ENCODE measurements at regions not wholly inside any gene's neighbourhood (a gene's known extent, or its start where the extent isn't known, plus 50 kb on each side); places are given as distances from the start of the nearest gene placed in this dataset.
"Not testable (repeated sequence)": the region's sequence is repeated elsewhere in the genome, so short reads cannot be mapped to it uniquely, and the experiment has no call there.

GRCh38 chr2:166831930-166832329 is 56.4 kb upstream of the XIRP2 start:
- DNase-seq, result no peak

- no peak for DNase-seq
Measured at GRCh38 chr2:166825914-166826313, 62.4 kb upstream of the XIRP2 start.

- no peak for DNase-seq
Measured at GRCh38 chr2:166814335-166814734, 73.9 kb upstream of the XIRP2 start.

GRCh38 chr2:166812166-166812891 is 76.0 kb upstream of the XIRP2 start:
- no peak for DNase-seq

GRCh38 chr2:166805753-166806152 is 82.5 kb upstream of the XIRP2 start:
- no peak for DNase-seq

GRCh38 chr2:166803373-166804000 is 84.8 kb upstream of the XIRP2 start:
- DNase-seq, result peak; percentile 45

- DNase-seq, result no peak
Measured at GRCh38 chr2:166802475-166802874, 85.8 kb upstream of the XIRP2 start.

- DNase-seq, result no peak
Measured at GRCh38 chr2:166792808-166793207, 95.5 kb upstream of the XIRP2 start.

GRCh38 chr2:166786707-166787106 is 101.6 kb upstream of the XIRP2 start:
- no peak for DNase-seq

- peak; percentile 74 for DNase-seq
Measured at GRCh38 chr2:166784296-166784946, 103.9 kb upstream of the XIRP2 start.

GRCh38 chr2:166775176-166775575 is 113.1 kb upstream of the XIRP2 start:
- DNase-seq, result no peak

GRCh38 chr2:166773308-166773949 is 114.9 kb upstream of the XIRP2 start:
- DNase-seq, result no peak

- no peak for DNase-seq
Measured at GRCh38 chr2:166768393-166769123, 119.7 kb upstream of the XIRP2 start.

- not testable (repeated sequence) for DNase-seq
Measured at GRCh38 chr2:166766769-166767322, 121.4 kb upstream of the XIRP2 start.

GRCh38 chr2:166766220-166766619 is 122.1 kb upstream of the XIRP2 start:
- DNase-seq, result no peak

GRCh38 chr2:166765141-166765540 is 123.1 kb upstream of the XIRP2 start:
- DNase-seq, result no peak

- DNase-seq, result no peak
Measured at GRCh38 chr2:166764702-166765101, 123.6 kb upstream of the XIRP2 start.

- no peak for DNase-seq
Measured at GRCh38 chr2:166764216-166764615, 124.1 kb upstream of the XIRP2 start.

- DNase-seq, result no peak
Measured at GRCh38 chr2:166762746-166763145, 125.5 kb upstream of the XIRP2 start.

- DNase-seq, result no peak
Measured at GRCh38 chr2:166758956-166759355, 129.3 kb upstream of the XIRP2 start.

GRCh38 chr2:166750624-166751023 is 137.7 kb upstream of the XIRP2 start:
- DNase-seq, result no peak

GRCh38 chr2:166744117-166744516 is 144.2 kb upstream of the XIRP2 start:
- DNase-seq, result not testable (repeated sequence)

- not testable (repeated sequence) for DNase-seq
Measured at GRCh38 chr2:166743482-166743881, 144.8 kb upstream of the XIRP2 start.

Data from SHP77 treated with DMSO at 0.1 percent for 48 hours (cell line).